ENCODE measurements at regions not wholly inside any gene's neighbourhood (a gene's known extent, or its start where the extent isn't known, plus 50 kb on each side); places are given as distances from the start of the nearest gene placed in this dataset.

DNA sequence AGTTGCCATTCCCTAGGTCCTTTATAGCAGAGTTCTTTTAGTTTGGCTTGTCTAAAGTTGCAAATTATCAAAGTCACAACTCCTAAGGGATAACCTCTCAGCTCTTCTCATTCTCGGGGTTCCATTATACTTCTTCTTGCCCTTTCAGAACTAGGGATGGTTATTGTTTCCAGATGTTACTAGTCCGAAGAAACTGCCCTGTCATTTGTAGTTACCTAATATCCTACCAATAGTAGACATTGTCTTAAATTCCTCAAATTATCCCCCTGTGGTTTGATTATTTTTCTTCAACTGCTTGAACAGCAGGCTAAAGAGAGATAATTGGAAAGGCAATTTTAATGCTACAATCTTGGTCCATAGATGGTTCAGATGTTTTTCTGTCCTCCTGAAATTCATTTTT is 709.8 kb downstream of the KCTD16 start:
- intact Hi-C loops (cut with DNase I): no loop called here
- DNase-seq: no peak
- no peak for ATAC-seq (ENCODE audit: poor library complexity)

- no peak for ATAC-seq (ENCODE audit: poor library complexity)
- DNase-seq: no peak
- intact Hi-C loops (cut with DNase I): no loop called here
Measured at GRCh38 chr5:144876990-144877389, 706.3 kb downstream of the KCTD16 start.

- intact Hi-C loops (cut with DNase I): no loop called here
- no peak for ATAC-seq (ENCODE audit: poor library complexity)
- no peak for DNase-seq
Measured at GRCh38 chr5:144873076-144873475, 702.4 kb downstream of the KCTD16 start.

DNA sequence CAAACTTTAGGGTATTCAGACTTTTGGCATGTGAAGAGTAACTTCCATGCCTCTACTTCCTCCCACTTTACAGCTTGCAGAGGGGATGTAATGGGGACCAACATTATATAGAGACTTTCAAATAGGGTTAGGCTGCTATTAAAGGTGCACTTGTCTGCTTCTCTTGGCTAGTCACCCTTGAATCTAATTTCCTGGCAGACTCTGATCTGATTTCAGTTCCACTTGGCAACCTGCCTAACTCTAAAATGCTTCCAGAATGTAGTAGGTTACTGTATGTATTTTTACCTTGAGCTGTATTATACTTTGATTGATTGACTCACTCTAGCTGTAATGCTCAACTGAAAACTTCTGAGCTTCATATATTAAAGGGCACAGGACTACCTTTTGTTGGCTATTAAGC is 693.4 kb downstream of the KCTD16 start:
- intact Hi-C loops (cut with DNase I): no loop called here
- no peak for DNase-seq
- ATAC-seq (ENCODE audit: poor library complexity): no peak

DNA sequence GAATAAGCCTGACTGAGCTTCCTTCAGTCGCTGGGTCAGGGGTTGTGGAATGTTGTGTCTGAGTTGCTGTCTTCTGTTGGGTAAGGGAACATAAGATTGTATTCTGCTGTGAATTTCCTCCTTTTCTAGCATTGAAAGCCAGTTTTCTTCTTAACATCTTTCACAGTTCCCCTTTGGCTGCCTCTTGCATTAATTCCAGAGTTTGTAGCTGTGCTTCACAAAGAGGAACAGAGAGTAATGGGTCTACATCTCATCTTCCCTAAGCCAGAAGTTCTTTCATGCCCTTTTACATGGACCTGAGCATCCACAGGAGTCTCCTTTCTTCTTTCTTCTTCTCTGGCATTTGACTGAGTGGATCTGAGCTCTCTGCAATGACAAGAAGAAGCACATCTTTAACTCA is 686.8 kb downstream of the KCTD16 start:
- intact Hi-C loops (cut with DNase I): no loop called here
- no peak for ATAC-seq (ENCODE audit: poor library complexity)
- no peak for DNase-seq

DNA sequence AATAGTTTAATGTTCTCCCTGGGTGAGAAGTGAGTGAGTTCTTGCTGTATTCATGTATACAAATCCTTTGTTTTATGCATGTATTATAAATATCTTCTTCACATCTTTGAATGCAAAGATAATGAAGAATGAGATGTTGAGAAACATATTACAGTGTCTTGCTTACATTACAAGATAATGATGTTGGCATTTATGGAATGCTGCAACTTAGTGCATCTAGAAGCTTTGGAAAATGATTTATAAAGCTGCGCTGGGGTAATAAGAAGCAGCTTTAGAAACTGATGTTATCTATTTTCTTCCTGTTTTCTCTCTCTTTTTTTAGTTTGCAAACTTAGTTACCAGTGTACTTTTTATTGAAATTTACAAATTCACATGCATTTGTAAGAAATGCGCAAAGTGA is 673.4 kb downstream of the KCTD16 start:
- DNase-seq (no peak), ATAC-seq (ENCODE audit: poor library complexity) (no peak)
- intact Hi-C loops (cut with DNase I): no loop called here

DNA sequence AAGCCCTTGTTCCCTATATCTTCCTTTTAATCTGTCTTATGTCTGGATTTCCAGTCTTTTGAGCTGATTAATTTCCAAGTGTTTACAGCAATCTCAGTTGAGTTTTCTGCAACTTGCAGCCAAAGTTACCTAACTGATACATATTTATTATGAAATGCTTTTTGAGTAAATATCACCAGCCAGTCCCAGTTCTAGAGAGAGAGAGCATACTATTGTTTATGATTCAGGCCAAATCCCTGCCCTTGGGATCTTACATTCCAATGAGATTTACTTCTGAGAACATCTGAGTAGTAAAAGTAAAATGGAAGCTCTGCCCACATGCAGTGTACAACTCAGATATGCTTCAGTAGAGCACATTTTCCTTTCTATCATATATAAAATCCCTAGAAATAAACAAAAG is 661.7 kb downstream of the KCTD16 start:
- intact Hi-C loops (cut with DNase I): no loop called here
- DNase-seq: no peak
- no peak for ATAC-seq (ENCODE audit: poor library complexity)

- intact Hi-C loops (cut with DNase I): no loop called here
- DNase-seq (no peak), ATAC-seq (ENCODE audit: poor library complexity) (no peak)
Measured at GRCh38 chr5:144831650-144832049, 661.0 kb downstream of the KCTD16 start.

GRCh38 chr5:144822503-144822902 is 651.8 kb downstream of the KCTD16 start:
- intact Hi-C loops (cut with DNase I): no loop called here
- no peak for DNase-seq

DNA sequence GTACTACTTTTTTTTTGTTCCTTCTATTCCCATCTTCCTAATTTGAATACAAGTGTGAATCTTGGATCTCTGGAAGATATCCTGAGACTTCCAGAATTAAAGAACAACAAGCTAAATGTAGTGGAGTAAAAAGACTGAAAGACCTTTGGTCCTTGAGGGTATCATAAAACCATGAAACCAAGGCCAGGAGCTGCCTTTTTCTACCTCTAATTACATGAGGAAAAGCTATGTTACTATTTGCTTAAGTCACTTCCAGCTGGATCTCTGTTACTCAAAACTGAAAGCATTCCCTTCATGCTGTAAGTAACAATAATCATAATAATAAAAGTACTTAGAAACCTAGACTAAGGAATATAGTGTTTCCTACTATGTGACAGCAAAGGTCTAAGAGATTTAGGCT is 649.6 kb downstream of the KCTD16 start:
- DNase-seq (no peak), ATAC-seq (ENCODE audit: poor library complexity) (no peak)
- intact Hi-C loops (cut with DNase I): no loop called here

More at GRCh38 chr5:144822503-144822902, 651.8 kb downstream of the KCTD16 start:
- no peak for ATAC-seq (ENCODE audit: poor library complexity)

DNA sequence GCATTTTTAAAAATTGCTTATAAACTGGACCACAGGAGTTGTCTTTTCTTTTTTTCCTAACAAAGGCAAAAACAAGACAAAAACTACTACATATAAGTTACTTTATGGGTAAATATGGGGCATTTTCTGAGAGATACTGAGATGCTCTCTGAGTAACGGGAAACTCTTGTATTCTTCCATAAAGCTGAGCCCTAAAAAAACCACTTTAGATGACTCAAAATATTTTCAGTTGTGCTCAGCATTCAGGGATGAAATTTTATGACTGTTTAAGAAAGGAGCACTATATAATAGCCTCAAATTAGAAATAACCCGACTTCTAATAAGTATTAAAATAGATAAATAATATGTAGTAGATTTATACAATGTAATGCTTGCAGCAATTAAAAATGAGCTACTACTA is 644.5 kb downstream of the KCTD16 start:
- ATAC-seq (ENCODE audit: poor library complexity): no peak
- intact Hi-C loops (cut with DNase I): no loop called here
- DNase-seq: no peak

- DNase-seq (no peak), ATAC-seq (ENCODE audit: poor library complexity) (no peak)
- intact Hi-C loops (cut with DNase I): no loop called here
Measured at GRCh38 chr5:144812763-144813162, 642.1 kb downstream of the KCTD16 start.

GRCh38 chr5:144800169-144800568 is 629.5 kb downstream of the KCTD16 start:
- intact Hi-C loops (cut with DNase I): no loop called here
- DNase-seq (no peak), ATAC-seq (ENCODE audit: poor library complexity) (no peak)

DNA sequence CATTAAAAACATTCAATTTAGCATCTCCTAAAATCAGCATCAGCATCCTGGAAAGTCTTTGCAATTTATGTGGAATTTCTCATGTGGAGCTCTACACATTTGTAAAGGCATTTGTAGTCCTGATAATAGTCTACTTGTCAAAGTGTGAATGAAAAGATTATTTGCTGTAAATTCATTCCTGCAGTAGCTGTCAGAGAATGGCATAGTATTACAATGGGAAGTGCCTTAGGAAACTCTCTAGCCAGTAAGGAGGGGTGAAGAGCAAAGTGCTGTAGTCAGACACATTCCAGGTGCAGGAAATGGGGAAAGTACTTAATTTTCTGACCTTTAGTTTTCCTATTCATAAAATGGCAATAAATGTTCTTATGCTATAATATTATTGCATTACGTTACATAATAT is 627.9 kb downstream of the KCTD16 start:
- intact Hi-C loops (cut with DNase I): no loop called here
- DNase-seq (no peak), ATAC-seq (ENCODE audit: poor library complexity) (no peak)

GRCh38 chr5:144794922-144795321 is 624.2 kb downstream of the KCTD16 start:
- ATAC-seq (ENCODE audit: poor library complexity): no peak
- intact Hi-C loops (cut with DNase I): no loop called here

DNA sequence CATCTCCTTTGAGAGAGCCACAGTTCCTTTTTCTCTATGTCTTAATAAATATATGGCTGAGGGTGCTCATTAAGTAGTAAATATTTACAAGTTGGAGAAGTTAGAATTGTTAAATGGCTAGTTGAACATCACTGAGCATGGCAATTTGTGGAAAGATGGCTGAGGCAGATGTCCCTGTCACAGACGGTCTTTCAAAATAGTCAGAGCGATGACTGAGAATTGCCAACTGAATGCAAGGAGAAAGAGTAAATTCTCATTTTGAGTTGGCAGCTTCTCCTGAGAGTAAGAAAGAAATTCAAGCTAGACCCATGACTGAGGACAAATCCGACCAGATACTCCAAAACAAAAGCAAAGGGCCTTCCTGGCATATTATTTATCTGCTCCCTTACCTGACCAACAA is 617.9 kb downstream of the KCTD16 start:
- no peak for DNase-seq
- ATAC-seq (ENCODE audit: poor library complexity): no peak
- intact Hi-C loops (cut with DNase I): no loop called here

More at GRCh38 chr5:144794922-144795321, 624.2 kb downstream of the KCTD16 start:
- DNase-seq: no peak

- ATAC-seq (ENCODE audit: poor library complexity) (no peak), DNase-seq (no peak)
- intact Hi-C loops (cut with DNase I): no loop called here
Measured at GRCh38 chr5:144788046-144788445, 617.4 kb downstream of the KCTD16 start.

DNA sequence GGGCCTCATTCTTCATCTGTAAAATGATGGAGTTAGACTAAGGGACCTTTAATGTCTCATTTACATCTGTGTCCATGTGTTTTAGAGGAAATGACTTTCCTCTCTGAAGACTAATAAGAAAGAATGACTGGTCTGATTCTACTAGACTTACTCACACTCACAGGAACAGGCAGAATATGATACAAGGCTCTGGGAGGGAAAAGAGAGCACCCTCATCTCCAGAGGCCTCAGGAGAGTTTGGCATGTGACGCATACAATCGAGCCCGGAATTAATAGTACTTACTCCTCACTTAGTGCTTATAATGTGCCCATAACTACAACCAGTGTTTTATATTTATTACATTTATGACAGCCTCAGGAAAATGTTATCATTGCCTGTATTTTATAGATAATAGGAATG is 608.7 kb downstream of the KCTD16 start:
- ATAC-seq (ENCODE audit: poor library complexity) (no peak), DNase-seq (no peak)
- intact Hi-C loops (cut with DNase I): no loop called here

DNA sequence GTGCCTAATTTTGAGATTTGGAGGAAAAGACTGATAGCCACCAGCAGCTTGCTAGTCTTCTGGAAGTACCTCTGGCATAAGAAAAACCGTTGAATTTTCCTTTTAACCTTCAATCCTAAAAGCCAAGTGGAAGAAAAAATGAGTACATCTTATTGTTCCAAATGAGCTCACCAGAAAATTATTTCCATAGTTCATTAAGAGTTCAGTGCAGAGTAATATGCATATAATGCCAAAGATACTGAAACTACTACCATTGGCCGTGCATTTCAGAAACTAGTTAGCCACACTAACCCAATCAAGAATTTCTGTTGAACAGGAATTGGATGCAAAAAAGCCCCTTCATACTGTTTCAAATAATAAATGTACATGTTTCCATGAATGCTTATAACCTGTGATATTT is 607.9 kb downstream of the KCTD16 start:
- ATAC-seq (ENCODE audit: poor library complexity): no peak
- intact Hi-C loops (cut with DNase I): no loop called here
- DNase-seq: no peak

DNA sequence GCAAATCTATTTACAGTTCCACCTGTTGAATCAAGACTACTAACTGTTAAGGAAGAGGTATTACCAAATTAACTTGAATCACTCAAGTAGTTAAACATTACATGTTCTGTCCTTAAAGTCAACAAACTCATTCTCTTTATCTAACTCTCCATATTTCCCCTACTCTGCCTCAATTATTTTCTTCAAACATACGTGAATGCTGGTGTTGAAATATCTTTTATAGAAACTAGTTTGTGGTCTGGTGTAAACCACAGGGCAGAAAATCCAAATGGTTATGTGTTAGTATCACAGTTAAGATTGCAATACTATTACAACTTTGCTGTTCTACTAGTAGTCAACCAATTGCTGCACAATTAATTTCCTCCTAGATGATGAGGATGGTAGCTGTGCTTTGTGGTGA is 603.5 kb downstream of the KCTD16 start:
- no peak for ATAC-seq (ENCODE audit: poor library complexity)
- DNase-seq: no peak
- intact Hi-C loops (cut with DNase I): no loop called here

GRCh38 chr5:144773628-144774027 is 603.0 kb downstream of the KCTD16 start:
- ATAC-seq (ENCODE audit: poor library complexity) (no peak), DNase-seq (no peak)
- intact Hi-C loops (cut with DNase I): no loop called here

DNA sequence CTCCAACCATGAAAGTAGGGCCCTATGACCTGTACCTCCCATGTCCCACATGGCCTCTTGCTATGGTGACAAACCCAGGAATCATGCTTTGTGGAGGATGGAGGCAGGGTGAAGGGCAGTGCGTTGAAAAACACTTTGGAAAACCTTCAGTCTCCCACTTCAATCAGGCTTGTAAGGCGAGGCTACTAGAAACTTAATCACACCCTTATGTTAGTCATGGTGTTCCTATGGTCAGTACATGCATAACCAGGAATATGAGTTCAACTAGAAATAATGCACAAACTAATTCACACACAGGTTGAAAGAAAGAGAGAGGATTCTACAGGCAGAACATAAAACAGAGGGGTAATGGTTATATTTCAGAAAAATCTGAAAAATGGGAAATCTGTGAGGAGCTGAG is 601.1 kb downstream of the KCTD16 start:
- intact Hi-C loops (cut with DNase I): no loop called here
- DNase-seq: no peak
- no peak for ATAC-seq (ENCODE audit: poor library complexity)

Data from Right ventricle myocardium superior (tissue), 1 donor.